HK-2 (cell line): ENCODE measurements at regions not wholly inside any gene's neighbourhood (a gene's known extent, or its start where the extent isn't known, plus 50 kb on each side); places are given as distances from the start of the nearest gene placed in this dataset.

Source experiments
- DNase-seq: peaks from one replicate; pipeline ENCODE4 v3.0.0-alpha.2; 2018; ENCODE audit not compliant: unreplicated experiment

DNA sequence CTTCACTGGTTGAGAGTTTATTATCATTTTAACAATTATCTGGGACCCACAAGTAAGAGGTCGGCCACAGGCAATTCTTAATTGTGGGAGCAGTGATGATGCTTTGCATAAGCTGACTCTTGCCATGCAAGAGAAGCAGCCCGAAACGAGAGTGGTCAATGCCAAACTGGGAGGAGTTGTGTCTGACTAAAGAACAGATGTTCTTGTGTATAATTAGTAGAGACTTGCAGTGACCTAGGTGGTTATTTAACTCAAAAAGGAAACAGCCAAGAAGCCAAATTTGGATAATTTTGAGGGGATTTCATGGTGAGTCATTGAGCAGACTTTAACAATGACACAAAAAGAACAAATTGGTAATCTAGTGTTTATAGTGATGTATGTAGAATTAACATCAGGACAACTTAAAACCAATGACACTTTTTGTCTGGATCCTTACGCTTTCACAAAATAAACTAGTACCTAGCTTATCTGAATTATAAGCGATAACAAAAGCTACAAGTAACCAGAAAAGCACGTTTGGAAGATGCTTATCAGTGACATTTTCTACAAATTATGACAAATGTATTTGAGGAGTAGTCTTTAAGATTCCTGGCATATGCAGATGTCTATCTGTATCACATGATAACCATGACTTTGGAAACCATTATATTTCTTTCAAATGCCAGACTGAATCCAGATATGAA lies 184.7 kb upstream of the DLGAP1 start:
- DNase-seq = no peak

DNA sequence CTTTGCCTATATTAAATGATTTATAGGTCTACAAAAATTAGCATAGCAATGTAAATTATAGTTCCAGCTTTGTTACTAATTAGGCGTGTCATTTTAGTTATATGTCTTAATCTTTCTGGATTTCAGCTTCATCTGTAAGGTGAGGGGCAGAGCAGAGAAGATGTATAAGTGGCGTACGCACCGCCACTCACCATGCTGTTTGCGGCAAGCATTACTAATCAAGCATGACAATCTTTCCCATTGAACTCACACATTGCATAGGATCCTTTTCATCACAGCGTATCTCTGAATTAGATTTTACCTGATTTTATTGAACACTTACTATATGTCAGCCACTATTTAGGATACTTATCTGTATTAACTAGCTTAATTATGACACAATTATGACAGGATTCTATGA lies 183.6 kb upstream of the DLGAP1 start:
- DNase-seq = no peak

DNA sequence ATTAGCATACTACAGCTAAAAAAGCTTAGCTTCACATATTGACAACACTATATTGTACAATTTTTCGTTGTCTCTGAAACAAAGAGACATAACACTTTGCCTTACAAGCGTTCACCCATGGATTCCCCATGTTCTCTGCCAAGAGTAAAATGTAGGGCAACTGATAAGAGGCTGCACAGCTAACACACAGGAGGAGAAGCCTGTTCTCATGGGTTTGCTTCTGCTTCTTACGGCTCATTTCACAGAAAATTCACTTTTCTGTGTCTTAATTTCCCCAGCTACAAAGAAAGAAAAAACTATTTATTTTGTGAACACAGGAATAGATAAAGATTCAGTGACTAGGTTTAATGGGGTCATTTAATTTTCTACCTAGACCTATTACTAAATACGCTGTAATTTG lies 182.8 kb upstream of the DLGAP1 start:
- DNase-seq = no peak

DNA sequence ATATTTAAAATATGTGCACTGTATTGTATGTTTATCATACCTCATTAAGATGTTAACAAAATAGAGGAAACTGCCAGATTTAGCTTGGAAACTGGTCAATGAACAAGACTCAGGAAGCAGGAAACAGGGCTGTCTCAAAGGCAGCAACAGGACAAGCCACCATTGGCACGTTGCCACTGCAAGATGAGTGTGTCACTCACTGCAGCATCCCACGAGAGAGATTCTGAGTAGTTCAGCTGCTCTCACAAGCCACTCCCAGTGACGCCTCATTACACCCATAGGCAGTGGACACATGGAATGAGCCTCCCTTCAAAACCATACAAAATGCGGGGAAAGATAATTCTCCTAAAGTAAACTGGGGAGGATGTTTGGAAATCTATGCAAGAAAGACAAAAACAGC lies 181.9 kb upstream of the DLGAP1 start:
- peak; percentile 8 for DNase-seq

DNA sequence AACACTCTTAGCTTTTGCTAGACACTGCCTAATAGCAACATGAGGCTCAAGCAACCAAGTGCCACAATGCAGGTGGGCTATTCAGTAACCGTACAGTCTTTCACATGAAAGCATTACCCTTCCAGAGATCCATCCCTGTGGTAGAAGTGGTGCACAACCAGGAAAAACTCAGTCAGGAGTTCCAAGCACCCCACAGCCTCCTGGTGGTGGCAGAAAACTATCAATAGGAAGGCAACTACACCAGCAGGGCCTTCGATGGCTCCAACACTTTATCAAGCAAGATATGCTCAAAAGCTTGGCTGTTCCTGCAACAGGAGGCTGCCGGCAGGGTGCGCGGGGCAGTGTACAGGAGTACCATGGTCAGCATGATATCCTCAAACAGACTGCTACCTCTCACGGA lies 176.1 kb upstream of the DLGAP1 start:
- DNase-seq = no peak

DNA sequence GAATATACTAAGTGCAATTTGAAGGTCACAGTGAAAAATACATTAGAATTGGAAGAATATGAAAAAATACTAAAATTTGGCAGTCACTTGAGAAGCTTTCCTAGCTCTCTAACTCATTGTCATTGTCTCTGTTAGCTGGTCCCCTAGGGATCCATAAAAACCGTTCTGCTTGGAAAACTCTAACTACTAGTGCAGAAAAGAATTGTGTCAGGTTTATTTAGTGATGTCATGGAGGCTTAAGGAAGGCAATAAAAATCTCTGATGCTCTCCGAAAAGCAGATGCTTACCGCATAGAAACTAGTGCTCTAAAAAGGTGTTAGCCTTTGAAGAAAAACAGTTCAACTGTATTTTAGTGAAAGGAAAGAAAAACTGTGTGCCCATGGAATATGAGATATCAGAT lies 150.1 kb upstream of the DLGAP1 start:
- no peak for DNase-seq

DNA sequence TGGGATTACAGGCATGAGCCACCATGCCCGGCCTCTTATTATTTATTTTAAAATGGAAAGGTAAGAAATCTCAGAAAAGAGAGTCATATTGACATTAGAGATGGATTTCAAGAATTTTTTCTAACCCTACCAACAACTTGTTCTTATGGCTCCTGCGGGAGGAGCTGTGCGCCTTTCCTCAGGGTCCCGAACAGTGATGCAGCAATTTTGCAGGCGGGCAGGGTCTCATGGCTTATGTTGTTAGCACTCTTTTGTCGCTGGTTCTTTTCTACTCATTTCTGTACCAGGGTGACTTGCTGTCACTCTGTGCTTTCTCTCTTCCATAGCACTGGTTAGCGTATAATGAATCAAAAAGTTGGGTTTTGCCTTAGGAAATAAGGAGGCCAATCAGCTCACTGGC lies 148.8 kb upstream of the DLGAP1 start:
- DNase-seq = no peak

DNA sequence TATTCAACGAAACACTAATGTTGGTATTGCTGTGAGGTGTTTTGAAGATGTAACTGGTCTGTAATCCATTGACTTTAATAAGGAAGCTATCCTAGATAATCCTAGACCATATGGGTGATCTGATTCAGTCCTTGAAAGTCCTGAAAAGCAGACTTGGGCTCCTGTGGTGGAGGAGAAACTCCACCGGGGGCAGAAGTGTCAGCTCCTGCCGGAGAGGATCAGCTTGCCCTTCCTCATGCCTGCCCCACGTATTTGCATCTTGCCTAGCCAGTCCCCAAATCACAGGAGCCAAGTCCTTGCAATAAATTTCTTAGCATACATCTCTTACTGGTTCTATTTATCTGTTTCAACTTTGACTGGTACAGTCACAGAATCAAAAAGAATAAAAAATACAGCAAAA lies 144.2 kb upstream of the DLGAP1 start:
- no peak for DNase-seq

DNA sequence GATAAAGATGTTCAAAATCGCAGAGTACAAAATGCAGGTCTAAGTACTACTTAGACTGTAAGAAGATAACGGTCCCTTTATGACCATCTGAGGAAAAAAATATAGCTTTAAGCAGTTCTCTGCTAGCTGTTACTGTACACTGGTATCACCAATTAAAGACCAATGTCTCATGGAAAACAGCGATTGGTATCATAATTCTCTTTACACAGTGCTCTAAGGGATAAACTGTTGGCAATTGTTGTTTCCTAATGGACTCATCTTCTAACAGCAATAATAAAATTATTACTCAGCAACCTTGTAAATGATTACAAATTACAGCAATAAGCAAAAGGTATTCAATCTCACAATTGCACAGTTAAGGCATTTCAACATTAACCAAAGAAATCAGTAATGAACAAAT lies 142.2 kb upstream of the DLGAP1 start:
- DNase-seq = no peak

DNA sequence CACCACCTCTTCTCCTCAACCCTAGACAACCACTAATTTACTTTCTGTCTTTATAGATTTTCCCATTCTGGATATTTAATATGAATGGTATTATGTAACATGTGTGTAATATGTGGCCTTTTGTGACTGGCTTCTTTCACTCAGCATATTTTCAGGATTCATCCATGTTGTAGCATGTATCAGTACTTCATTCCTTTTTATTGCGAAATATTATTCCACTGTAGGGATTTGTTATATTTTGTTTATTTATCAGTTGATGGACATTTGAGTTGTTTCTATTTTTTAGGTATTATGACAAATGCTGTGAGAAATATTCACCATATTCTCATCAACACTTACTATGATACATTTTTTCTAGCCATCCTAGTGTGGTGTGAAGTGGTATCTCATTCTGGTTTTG lies 138.8 kb upstream of the DLGAP1 start:
- DNase-seq = no peak

DNA sequence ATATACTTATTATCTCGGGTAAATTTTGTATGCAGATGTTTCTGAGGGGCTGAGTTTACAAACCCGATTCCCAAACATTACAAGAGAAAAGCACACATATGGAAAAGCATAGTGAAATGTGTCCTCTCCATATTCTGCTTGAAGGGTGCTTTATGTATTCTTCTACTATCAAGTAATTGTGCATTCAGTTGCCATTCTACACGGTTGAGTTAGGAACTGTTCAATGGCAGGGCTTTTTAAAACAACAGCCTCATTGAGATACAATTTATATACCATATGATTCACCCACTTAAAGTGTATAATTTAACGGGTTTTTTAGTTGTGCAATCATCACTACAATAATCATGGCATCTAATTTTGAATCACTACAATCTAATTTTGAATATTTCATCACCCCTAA lies 138.4 kb upstream of the DLGAP1 start:
- no peak for DNase-seq

DNA sequence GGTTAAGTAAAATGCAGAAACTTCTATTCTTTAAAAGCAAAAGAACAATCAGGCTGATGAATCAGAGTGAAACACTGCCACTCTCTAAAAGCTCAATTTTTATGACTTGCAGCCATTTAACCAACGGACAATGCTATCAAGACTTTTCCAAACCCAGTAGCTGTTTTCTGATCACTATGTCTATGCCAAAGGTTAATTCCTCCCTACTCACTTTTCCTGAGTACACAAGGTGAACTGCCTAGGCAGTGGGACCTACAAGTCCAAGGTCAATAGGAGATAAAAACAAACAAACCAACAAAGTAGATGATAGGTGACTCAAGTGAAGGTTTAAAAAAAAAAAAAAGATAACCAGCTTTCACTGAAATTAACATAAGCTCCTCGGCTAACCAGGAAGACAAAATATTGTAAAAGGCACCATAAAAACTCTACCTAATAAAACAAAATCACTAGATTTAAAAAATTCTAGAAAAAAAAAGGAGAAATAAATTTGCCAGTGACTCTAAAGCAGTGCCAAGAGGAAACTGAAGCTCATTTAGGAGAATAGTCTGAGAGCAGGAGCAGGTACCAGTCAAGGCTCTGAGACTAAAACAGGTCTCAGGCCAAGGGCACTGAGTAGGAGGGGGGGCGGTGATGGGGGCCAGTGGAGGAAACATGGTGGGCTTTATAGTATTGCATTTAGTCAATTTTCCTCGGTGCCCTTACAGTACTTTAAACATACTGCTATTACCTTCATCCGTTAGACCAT lies 134.1 kb upstream of the DLGAP1 start:
- DNase-seq = no peak

DNA sequence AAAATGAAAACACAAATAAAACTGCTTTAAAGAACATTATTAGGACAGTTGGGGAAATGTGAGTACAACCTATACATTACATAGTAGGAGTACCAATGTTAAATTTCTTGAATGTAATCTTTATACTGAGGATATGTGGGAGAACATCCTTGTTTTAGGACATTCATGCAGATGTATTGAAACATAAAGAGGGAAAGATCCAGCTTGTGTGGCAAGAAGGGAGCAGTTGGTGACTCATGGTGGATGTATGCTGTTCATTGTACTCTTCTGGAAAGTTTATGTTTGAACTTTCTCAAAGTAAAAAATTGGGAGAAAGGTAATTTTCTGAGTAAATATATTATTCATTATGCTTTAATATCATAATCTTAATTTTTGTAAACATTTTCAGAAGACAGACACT lies 132.1 kb upstream of the DLGAP1 start:
- no peak for DNase-seq

DNA sequence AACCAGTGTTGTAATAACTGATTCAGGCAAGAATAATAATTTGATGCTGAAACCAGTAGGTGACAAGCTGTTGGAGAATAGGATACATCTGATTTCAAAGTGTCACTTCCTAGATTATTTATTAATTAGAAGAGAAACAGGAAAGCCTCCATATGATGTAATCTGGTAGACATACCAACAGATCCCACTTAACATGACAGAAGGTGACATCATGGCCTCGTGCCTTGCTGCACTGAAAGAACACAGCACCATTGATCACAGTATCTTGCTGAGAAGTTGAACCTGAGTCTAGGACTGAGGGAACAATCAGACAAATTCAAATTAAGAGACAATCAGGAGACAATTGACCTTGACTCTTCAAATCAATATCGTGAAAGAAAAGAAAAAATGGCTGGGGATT lies 131.6 kb upstream of the DLGAP1 start:
- no peak for DNase-seq

DNA sequence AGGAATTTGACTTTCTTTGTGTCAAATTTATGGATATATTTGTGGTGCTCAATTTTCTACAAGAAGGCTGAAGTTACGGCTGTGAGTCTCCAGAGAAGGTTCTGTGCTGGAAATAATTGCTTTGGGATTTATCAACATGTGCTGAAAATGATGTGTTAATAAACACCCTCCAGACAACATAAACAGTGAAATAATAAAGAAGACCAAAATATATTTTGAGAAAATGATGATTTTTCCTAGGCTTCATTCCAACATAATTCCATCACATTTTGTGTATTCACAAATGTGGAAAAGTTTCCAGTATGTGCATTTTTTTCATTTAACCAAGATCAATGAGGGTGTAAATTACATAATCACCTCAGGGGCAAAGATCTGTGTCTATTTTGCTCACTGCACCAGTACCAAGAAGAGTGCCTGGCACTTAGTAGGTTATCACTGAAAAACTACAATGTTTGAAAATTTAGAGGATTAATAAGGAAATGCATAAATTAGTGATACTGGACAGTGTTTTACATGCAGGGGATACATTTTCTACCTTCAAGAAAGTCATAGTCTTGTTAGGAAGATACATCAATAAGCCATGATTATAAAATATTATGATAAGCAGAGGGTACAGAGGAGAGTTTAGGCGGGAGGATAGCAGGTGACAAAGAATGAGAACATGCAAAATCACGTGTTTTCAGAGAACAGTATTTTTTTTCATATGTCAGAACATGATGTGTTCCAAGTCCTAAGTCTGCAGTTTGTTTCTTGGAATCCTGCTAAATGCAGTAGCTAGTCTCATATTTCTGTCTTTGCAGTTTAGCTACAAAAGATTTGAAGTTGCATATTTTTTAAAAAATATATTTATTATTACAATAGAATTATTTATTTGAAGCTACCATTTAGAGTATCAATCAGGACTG lies 127.6 kb upstream of the DLGAP1 start:
- DNase-seq = no peak

DNA sequence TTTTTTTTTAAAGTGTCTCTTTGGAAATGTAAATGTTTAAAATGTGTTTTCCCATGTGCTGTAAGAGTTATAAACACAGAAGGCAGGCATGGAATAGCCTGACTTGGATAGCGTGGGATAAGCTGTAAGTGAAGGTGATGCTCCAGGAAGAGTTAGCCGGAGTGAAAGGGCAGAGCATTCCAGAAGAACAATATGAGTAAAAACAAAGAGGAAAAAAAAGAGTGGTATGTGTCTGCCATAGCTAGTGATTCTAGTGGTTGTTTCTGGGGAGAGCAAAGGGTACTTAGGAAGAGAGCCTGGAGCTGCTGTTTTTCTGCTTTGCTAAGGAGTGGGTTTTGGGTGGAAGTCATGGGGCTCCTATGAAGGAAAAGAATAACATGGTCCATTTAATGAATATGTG lies 126.9 kb upstream of the DLGAP1 start:
- no peak for DNase-seq

DNA sequence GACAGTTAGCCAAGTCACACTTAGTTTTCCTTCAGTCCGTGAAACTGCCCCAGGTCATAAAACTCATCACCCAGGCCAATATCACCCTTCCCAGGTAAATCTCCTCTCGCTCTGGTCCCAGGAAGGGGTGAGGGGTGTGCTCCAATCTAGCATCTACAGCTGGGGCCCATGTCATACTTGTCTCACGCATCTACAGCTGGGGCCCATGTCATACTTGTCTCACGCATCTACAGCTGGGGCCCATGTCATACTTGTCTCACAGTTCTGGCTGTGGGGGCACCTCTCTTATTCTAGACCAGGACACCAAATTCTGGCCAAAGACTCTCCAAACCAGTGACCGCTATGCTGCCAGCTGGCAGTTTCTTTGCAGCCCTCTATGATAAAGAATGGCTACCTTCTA lies 123.3 kb upstream of the DLGAP1 start:
- DNase-seq = no peak

DNA sequence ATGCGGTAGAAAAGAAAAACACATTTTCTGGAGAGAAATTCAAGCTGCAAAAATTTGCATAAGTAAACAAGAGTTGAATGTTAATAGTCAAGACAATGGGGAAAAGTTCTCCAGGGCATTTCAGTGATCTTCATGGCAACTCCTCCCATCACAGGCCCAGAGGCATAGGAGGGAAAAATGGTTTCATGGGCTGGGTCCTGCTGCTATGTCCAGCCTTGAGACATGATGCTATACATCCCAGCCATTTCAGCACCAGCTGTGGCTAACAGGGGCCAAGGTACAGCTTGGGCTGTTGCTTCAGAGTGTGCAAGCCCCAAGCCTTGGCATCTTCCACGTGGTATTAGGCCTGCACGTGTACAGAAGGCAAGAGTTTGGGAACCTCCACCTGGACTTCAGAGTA lies 118.6 kb upstream of the DLGAP1 start:
- DNase-seq = no peak

DNA sequence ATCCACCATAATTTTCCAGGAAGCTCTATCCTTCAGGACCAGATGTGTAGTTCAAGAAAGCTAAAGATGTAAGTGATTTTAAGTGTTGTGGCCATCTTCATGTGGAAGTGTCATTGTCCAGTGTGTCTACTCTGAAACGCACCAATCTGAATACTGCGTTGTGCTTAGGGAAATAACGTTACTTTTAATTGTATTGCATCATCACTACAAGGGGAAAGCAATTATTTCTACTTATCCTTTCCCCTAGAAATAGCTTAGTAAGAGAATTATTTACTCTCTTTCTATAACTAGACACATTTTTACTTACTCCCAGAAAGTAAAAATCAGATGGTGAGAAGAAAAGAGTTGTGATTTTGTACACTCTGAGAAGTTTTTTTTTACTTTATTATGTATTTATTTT lies 102.4 kb upstream of the DLGAP1 start:
- no peak for DNase-seq

DNA sequence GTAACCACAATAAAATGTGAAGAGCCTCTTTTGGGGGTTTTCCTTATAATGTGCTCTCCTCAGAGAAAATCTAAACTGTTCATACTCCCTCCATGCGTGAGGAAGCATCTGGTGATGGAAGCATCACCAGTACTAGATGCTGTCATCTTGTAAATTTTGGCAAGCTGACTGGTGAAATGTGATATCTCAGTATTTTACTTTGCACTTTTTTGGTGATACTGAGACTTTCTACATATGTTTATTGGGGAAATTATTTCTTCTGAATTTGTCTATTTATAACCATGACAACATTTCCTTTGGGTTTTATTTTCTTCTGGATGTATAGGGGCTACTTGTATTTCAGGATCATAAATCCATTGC lies 95.9 kb upstream of the DLGAP1 start:
- no peak for DNase-seq

DNA sequence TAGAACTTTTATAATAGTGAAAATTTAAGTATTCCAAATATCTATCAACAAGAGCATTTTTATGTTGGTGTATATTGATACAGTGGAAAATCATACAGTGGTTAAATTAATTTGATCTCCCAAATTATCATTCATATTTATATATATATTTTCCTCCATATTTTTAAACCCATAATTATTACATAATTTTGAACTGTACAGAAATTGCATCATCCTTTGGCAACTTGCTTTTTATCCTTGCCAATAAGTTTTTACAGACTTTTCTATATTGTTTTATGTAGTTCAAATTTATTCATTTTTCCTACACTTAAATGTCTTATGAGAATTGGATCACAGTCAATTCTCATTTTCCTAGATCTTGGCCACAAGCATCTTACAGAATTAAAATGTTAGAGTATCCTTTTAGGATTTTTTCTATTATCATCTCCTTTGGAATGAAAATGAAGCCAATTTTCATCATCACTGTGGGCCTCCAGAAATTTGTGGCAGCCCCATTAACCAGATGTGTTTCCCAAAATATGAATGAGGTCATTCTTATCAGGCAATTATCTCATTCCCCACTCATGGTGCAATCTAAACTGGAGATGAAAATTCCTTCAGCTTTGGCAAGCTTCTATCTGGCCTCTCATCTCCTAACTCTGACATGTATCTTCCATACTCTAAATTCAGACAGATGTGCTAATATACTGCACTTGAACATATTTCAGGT lies 94.2 kb upstream of the DLGAP1 start:
- DNase-seq = no peak

DNA sequence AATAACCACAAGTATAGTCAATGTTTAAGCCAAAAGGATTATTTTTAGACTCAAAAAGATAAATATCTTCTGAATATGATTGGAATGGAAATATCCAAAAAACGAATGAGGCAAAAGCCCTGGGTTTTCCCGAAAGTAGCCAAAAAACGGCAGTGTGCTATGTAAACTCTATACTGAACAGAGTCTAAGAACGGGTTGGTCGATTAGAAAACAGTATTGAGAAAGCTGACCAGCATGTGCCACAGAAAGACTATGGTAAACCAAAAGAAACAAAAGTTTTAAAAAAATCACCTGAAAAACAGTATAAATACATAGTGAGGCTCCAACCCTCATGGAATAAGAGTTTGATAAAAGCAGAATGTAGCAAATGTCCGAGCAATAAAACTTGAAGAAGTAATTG lies 92.0 kb upstream of the DLGAP1 start:
- DNase-seq = no peak
